Ishikawa (cell line): ENCODE measurements at regions not wholly inside any gene's neighbourhood (a gene's known extent, or its start where the extent isn't known, plus 50 kb on each side); places are given as distances from the start of the nearest gene placed in this dataset.

ENCODE experiments used
- MAX ChIP-seq: IDR thresholded peaks from 2 replicates; pipeline ENCODE4 v1.6.1; 2012
- TF ChIP-seq, protein P1 (sequence below): IDR thresholded peaks from 2 replicates; pipeline ENCODE4 v1.6.1; 2012

- no peak for TF ChIP-seq MAX
- TF ChIP-seq, protein P1, sequence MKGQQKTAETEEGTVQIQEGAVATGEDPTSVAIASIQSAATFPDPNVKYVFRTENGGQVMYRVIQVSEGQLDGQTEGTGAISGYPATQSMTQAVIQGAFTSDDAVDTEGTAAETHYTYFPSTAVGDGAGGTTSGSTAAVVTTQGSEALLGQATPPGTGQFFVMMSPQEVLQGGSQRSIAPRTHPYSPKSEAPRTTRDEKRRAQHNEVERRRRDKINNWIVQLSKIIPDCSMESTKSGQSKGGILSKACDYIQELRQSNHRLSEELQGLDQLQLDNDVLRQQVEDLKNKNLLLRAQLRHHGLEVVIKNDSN = no peak
Measured at GRCh38 chr1:60427701-60428100, 354.1 kb upstream of the C1orf87 start.
